ENCODE measurements at regions not wholly inside any gene's neighbourhood (a gene's known extent, or its start where the extent isn't known, plus 50 kb on each side); places are given as distances from the start of the nearest gene placed in this dataset.

GRCh38 chr2:76008001-76008702 lies 297.4 kb upstream of the GCFC2 start:
- Histone ChIP-seq H3K79me2 (ENCODE audit: control insufficient read depth, low read length) (no peaks in the 10 kb centered on the region), H3K4me1 (ENCODE audit: control insufficient read depth, low read length) (no peaks in the 10 kb centered on the region), H3K9me3 (ENCODE audit: control insufficient read depth, insufficient read depth, low read length) (no peaks in the 10 kb centered on the region), H3K27ac (ENCODE audit: low read depth, low read length) (no peak overlapping the region), H3K36me3 (ENCODE audit: control insufficient read depth, low read length) (no peaks in the 10 kb centered on the region), H3K4me2 (ENCODE audit: low read length) (no peak overlapping the region), H4K20me1 (ENCODE audit: control insufficient read depth, insufficient read depth, low read depth, low read length) (no peaks in the 10 kb centered on the region), H3F3A (ENCODE audit: control insufficient read depth, insufficient read depth) (no peaks in the 10 kb centered on the region), H3K4me3 (ENCODE audit: low read length) (no peak overlapping the region), H3K27me3 (ENCODE audit: control insufficient read depth, low read length) (no peaks in the 10 kb centered on the region), H3K9me2 (replicated peaks; ENCODE audit: control insufficient read depth, low read length) (no peaks in the 10 kb centered on the region)
- no peak for TF ChIP-seq CTCF (IDR thresholded peaks at IDR 0.05; ENCODE audit: low read depth, low read length, poor library complexity, severe bottlenecking)

- no peak for TF ChIP-seq CTCF (IDR thresholded peaks at IDR 0.05; ENCODE audit: low read depth, low read length, poor library complexity, severe bottlenecking)
- no peak for TF ChIP-seq EZH2phosphoT487 (IDR thresholded peaks at IDR 0.05; ENCODE audit: borderline replicate concordance, low read length)
- Histone ChIP-seq H4K20me1 (ENCODE audit: control insufficient read depth, insufficient read depth, low read depth, low read length) (no peaks in the 10 kb centered on the region), H3F3A (ENCODE audit: control insufficient read depth, insufficient read depth) (no peaks in the 10 kb centered on the region), H3K27ac (ENCODE audit: low read depth, low read length) (no peak overlapping the region), H3K36me3 (ENCODE audit: control insufficient read depth, low read length) (no peaks in the 10 kb centered on the region), H3K79me2 (ENCODE audit: control insufficient read depth, low read length) (no peaks in the 10 kb centered on the region), H3K9me3 (ENCODE audit: control insufficient read depth, insufficient read depth, low read length) (no peaks in the 10 kb centered on the region), H3K4me1 (ENCODE audit: control insufficient read depth, low read length) (no peaks in the 10 kb centered on the region), H3K4me2 (ENCODE audit: low read length) (no peak overlapping the region), H3K27me3 (ENCODE audit: control insufficient read depth, low read length) (no peaks in the 10 kb centered on the region), H3K4me3 (ENCODE audit: low read length) (no peak overlapping the region), H3K9me2 (replicated peaks; ENCODE audit: control insufficient read depth, low read length) (no peaks in the 10 kb centered on the region)
These were observed 289.7 kb upstream of the GCFC2 start for GRCh38 chr2:76000425-76000824.

- H3K9me3 ChIP-seq (ENCODE audit: control insufficient read depth, insufficient read depth, low read length): no peaks in the 10 kb centered on the region; the same call in 1 of the 2 replicates
- no peak overlapping the region for H3K27ac ChIP-seq (ENCODE audit: low read depth, low read length)
- no peaks in the 10 kb centered on the region for H4K20me1 ChIP-seq (ENCODE audit: control insufficient read depth, insufficient read depth, low read depth, low read length)
- no peaks in the 10 kb centered on the region for H3K79me2 ChIP-seq (ENCODE audit: control insufficient read depth, low read length)
- no peaks in the 10 kb centered on the region for H3K4me1 ChIP-seq (ENCODE audit: control insufficient read depth, low read length)
- no peak overlapping the region for H3K4me2 ChIP-seq (ENCODE audit: low read length)
- no peak overlapping the region for H3K4me3 ChIP-seq (ENCODE audit: low read length)
- no peaks in the 10 kb centered on the region for H3K36me3 ChIP-seq (ENCODE audit: control insufficient read depth, low read length)
- TF ChIP-seq CTCF (IDR thresholded peaks at IDR 0.05; ENCODE audit: low read depth, low read length, poor library complexity, severe bottlenecking) (no peak), EZH2phosphoT487 (IDR thresholded peaks at IDR 0.05; ENCODE audit: borderline replicate concordance, low read length) (no peak)
- H3F3A ChIP-seq (ENCODE audit: control insufficient read depth, insufficient read depth): no peaks in the 10 kb centered on the region
- H3K9me2 ChIP-seq (replicated peaks; ENCODE audit: control insufficient read depth, low read length): no peaks in the 10 kb centered on the region
- no peaks in the 10 kb centered on the region for H3K27me3 ChIP-seq (ENCODE audit: control insufficient read depth, low read length)
These were observed 287.7 kb upstream of the GCFC2 start for GRCh38 chr2:75998451-75998850.
